Stomach (tissue), 8 donors: ENCODE measurements at regions not wholly inside any gene's neighbourhood (a gene's known extent, or its start where the extent isn't known, plus 50 kb on each side); places are given as distances from the start of the nearest gene placed in this dataset.

Experiments
- DNase-seq, 2 donors: peaks; one replicate each; pipeline versions ENCODE4 v3.0.0 to v3.0.0-alpha.2; 2013 to 2019
- H3K27ac ChIP-seq, 5 donors: fragments of 200-600 bp in 4 of 5; sonication (generic) in 4 of 5; one replicate each; pipeline ENCODE4 v1.5.1; 2013 to 2019; ENCODE audit warnings: mild to moderate bottlenecking in 1 of 5, moderate library complexity in 1 of 5
- H3K27me3 ChIP-seq, 3 donors: fragments of 200-600 bp; sonication (generic); one replicate each; pipeline ENCODE4 v1.5.1; 2017 to 2019; ENCODE audit warnings: mixed run types in 1 of 3
- H3K36me3 ChIP-seq, 4 donors: fragments of 200-600 bp; sonication (generic); 1 replicate in 3 of 4; 2 replicates in 1 of 4; pipeline ENCODE4 v1.5.1; 2016 to 2019
- H3K4me1 ChIP-seq, 4 donors: fragments of 200-600 bp; sonication (generic); one replicate each; pipeline ENCODE4 v1.5.1; 2016 to 2019
- H3K4me3 ChIP-seq, 4 donors: fragments of 200-600 bp; sonication (generic) in 3 of 4; one replicate each; pipeline ENCODE4 v1.5.1; 2016 to 2019; ENCODE audit warnings: mild to moderate bottlenecking in 1 of 4
- H3K9me3 ChIP-seq, 4 donors: fragments of 200-600 bp; sonication (generic); one replicate each; pipeline ENCODE4 v1.5.1; 2016 to 2019
- CTCF ChIP-seq, 7 experiments: fragments of 450-650 bp in 4 of 7; fragments of 200-600 bp in 3 of 7; sonication (generic) in 3 of 7; IDR thresholded peaks; one replicate each; pipeline ENCODE4 v1.5.1; 2016 to 2019; ENCODE audit warnings: antibody characterized with exemption in 7 of 7, control low read depth in 2 of 7, mild to moderate bottlenecking in 1 of 7
- EP300 ChIP-seq: sonication (generic); formaldehyde crosslinking; IDR thresholded peaks from one replicate; pipeline ENCODE4 v1.6.1; 2017; ENCODE audit warnings: antibody characterized with exemption
- POLR2A ChIP-seq, 4 donors: fragments of 450-650 bp; IDR thresholded peaks; one replicate each; pipeline ENCODE4 v1.6.1; 2016; ENCODE audit warnings: antibody characterized with exemption in 4 of 4, control low read depth in 2 of 4, mild to moderate bottlenecking in 1 of 4, moderate library complexity in 1 of 4
- POLR2AphosphoS5 ChIP-seq, 3 donors: sonication (generic); formaldehyde crosslinking; IDR thresholded peaks; one replicate each; pipeline ENCODE4 v1.6.1; 2016; ENCODE audit warnings: antibody characterized with exemption in 3 of 3
- WGBS, 5 donors: extraction: QIAGEN DNeasy Blood & Tissue Kit in 3 of 5; methylation state at CpG; one replicate each; pipeline versions ENCODE4 v1.1.5 to v1.1.7; 2013 to 2018; 5-methylcytosine and 5-hydroxymethylcytosine counted together
- intact Hi-C: fragments of 100-400 bp; cut with DNase I; formaldehyde crosslinking; loops from one replicate; pipeline ENCODE4 v1.15.1; 2023; ENCODE audit warnings: low total_unique reads
- donor health status: healthy with polysubstance abuse.
- donor health status: Bipolar disorder and iron deficiency.
- donor health status: healthy.

- H3K27ac ChIP-seq, result no peak overlapping the region
- 85 to 91% (median 85%) methylated on average over 5 of the region's 5 CpGs for WGBS, 5 donors
- H3K9me3 ChIP-seq, result peaks cover 0 to 8% (median 5%) of the 10 kb centered on the region in 4 donors
- H3K36me3 ChIP-seq, result no peaks in the 10 kb centered on the region
- no peak for DNase-seq
- no peak overlapping the region for H3K4me3 ChIP-seq
- intact Hi-C loops, result no loop called here
- TF ChIP-seq CTCF (IDR thresholded peaks at IDR 0.05), result no peak
- TF ChIP-seq EP300, result no peak
- no peak for TF ChIP-seq POLR2A (IDR thresholded peaks at IDR 0.05)
- TF ChIP-seq POLR2AphosphoS5 (IDR thresholded peaks at IDR 0.05), result no peak
- H3K4me1 ChIP-seq, result peaks cover 0 to 16% (median 7%) of the 10 kb centered on the region in 4 donors
- no peaks in the 10 kb centered on the region for H3K27me3 ChIP-seq
These were observed 82.2 kb upstream of the NFIB start for GRCh38 chr9:14396171-14396570.

- TF ChIP-seq CTCF (IDR thresholded peaks at IDR 0.05) (no peak), POLR2A (IDR thresholded peaks at IDR 0.05) (no peak), EP300 (no peak), POLR2AphosphoS5 (IDR thresholded peaks at IDR 0.05) (no peak)
- H3K9me3 ChIP-seq, result peaks cover 0 to 10% (median 5%) of the 10 kb centered on the region in 4 donors
- H3K36me3 ChIP-seq, result no peaks in the 10 kb centered on the region
- DNase-seq, result peak in 1 of 2 donors; percentile 63
- no peaks in the 10 kb centered on the region for H3K27me3 ChIP-seq
- H3K4me3 ChIP-seq, result no peak overlapping the region
- no peak overlapping the region for H3K27ac ChIP-seq
- peaks cover 0 to 10% (median 5%) of the 10 kb centered on the region in 4 donors for H3K4me1 ChIP-seq
- intact Hi-C loops, result no loop called here
- WGBS, 5 donors, result 79 to 90% (median 89%) methylated on average over 11 of the region's 11 CpGs
These were observed 81.6 kb upstream of the NFIB start for GRCh38 chr9:14395317-14396082.

GRCh38 chr9:14393418-14393817 is 79.5 kb upstream of the NFIB start:
- 36 to 71% (median 45%) methylated on average over 2 of the region's 2 CpGs for whole genome bisulfite sequencing, 5 donors
- intact Hi-C loops, result no loop called here
- H3K4me1 ChIP-seq, result no peaks in the 10 kb centered on the region
- no peaks in the 10 kb centered on the region for H3K36me3 ChIP-seq
- H3K9me3 ChIP-seq, result peaks cover 0 to 10% (median 5%) of the 10 kb centered on the region in 4 donors
- no peaks in the 10 kb centered on the region for H3K27me3 ChIP-seq
- no peak overlapping the region for H3K27ac ChIP-seq
- TF ChIP-seq POLR2A (IDR thresholded peaks at IDR 0.05) (no peak), POLR2AphosphoS5 (IDR thresholded peaks at IDR 0.05) (no peak), CTCF (IDR thresholded peaks at IDR 0.05) (no peak), EP300 (no peak)
- no peak for DNase-seq
- no peak overlapping the region for H3K4me3 ChIP-seq

GRCh38 chr9:14391620-14392019 is 77.7 kb upstream of the NFIB start:
- Histone ChIP-seq H3K36me3 (no peaks in the 10 kb centered on the region), H3K27ac (no peak overlapping the region), H3K4me3 (no peak overlapping the region), H3K4me1 (no peaks in the 10 kb centered on the region), H3K9me3 (peaks cover 0 to 10% (median 5%) of the 10 kb centered on the region in 4 donors), H3K27me3 (no peaks in the 10 kb centered on the region)
- no peak for DNase-seq
- TF ChIP-seq CTCF (IDR thresholded peaks at IDR 0.05) (no peak), POLR2AphosphoS5 (IDR thresholded peaks at IDR 0.05) (no peak), POLR2A (IDR thresholded peaks at IDR 0.05) (no peak), EP300 (no peak)
- WGBS, 5 donors, result 47 to 60% (median 48%) methylated on average over 3 of the region's 3 CpGs
- intact Hi-C loops, result no loop called here
